RWPE1 (cell line): ENCODE measurements at regions not wholly inside any gene's neighbourhood (a gene's known extent, or its start where the extent isn't known, plus 50 kb on each side); places are given as distances from the start of the nearest gene placed in this dataset.
A peak's percentile ranks its signal among the peaks of the same experiment; 100 is the strongest.
"Not testable (repeated sequence)": the region's sequence is repeated elsewhere in the genome, so short reads cannot be mapped to it uniquely, and the experiment has no call there.

Source experiments
- CTCF ChIA-PET: fragments of 350-600 bp; sonication (Branson Sonifier 250); formaldehyde crosslinking; extraction: SDS; loops from one replicate; lab custom pipeline; 2021; lab: Yijun Ruan, JAX
- POLR2A ChIA-PET: fragments of 400-600 bp; formaldehyde crosslinking; extraction: SDS; loops from one replicate; lab custom pipeline; 2020; ENCODE audit warnings: antibody characterized with exemption; ENCODE audit not compliant: low non-redundant PET; lab: Yijun Ruan, JAX
- DNase-seq: peaks from one replicate; pipeline ENCODE4 v3.0.0; 2012; ENCODE audit warnings: low spot score
- H3K27ac ChIP-seq: fragments of 450-650 bp; 2 replicates; pipeline ENCODE4 v1.5.1; 2017
- TF ChIP-seq, protein P1 (sequence below): fragments of 450-650 bp; conservative IDR thresholded peaks from 2 replicates; pipeline ENCODE4 v1.5.1; 2017; ENCODE audit warnings: low read depth, mild to moderate bottlenecking

DNA sequence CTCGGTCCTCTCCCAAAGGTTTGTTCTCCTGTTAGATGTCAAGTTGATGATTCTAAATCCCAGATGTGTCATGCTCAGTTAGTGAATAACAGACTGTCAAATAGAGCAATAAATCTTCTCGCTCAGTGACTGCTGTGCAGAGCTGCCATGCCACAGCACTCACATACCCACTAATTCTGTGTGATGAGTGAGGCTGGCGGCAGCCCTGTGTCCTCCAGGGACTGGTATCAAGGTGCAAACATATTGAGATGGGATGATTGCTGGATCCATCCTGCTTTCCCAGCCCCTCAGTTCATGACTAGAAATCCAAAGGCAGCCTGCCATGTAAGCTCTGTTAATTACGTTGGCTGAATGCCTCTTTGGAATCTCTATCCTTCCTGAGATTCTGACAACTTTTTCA is 103.9 kb downstream of the OLIG3 start:
- no peak overlapping the region for H3K27ac ChIP-seq
- POLR2A ChIA-PET = no interaction called here
- TF ChIP-seq, protein P1, sequence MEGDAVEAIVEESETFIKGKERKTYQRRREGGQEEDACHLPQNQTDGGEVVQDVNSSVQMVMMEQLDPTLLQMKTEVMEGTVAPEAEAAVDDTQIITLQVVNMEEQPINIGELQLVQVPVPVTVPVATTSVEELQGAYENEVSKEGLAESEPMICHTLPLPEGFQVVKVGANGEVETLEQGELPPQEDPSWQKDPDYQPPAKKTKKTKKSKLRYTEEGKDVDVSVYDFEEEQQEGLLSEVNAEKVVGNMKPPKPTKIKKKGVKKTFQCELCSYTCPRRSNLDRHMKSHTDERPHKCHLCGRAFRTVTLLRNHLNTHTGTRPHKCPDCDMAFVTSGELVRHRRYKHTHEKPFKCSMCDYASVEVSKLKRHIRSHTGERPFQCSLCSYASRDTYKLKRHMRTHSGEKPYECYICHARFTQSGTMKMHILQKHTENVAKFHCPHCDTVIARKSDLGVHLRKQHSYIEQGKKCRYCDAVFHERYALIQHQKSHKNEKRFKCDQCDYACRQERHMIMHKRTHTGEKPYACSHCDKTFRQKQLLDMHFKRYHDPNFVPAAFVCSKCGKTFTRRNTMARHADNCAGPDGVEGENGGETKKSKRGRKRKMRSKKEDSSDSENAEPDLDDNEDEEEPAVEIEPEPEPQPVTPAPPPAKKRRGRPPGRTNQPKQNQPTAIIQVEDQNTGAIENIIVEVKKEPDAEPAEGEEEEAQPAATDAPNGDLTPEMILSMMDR = no peak
- no peak for DNase-seq
- CTCF ChIA-PET = no interaction called here

DNA sequence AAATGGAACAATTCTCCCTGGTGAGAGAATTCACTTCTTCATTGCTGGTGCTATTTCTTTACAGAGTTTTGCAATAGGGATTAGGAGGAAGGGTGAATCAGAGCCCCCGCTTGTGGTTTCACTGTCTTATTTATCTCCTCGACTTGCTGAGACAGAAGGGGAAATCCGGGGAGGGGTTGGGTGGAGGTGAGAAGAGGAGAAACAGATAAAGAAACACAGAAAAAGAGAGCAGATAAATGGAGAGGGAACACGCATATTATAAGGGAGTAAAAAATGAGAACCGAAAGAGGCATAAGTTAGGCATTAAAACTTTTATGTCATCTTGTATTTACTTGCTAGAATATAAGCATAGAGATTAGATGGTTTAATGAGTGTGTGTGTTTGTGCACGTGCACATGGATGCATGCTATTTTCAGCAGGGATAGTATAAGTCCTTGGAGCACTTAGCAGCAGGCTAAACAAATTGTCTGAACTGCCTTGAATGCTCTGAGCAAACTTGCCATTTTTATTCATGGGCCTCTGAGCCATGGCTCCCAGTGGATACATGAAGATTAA is 105.0 kb downstream of the OLIG3 start:
- ChIA-PET CTCF (interaction anchor here (0.5 kb wide), 1 partner anchor 9 kb away, joined by 3 read pairs; no protein-coding TSS in a partner anchor), POLR2A (no interaction called here)
- H3K27ac ChIP-seq = no peak overlapping the region
- DNase-seq = peak; percentile 17
- TF ChIP-seq, protein P1 = no peak

GRCh38 chr6:137387096-137387764 is 107.0 kb downstream of the OLIG3 start:
- POLR2A ChIA-PET = no interaction called here
- no peak overlapping the region for H3K27ac ChIP-seq
- CTCF ChIA-PET = no interaction called here
- DNase-seq = no peak
- TF ChIP-seq, protein P1 = no peak

DNA sequence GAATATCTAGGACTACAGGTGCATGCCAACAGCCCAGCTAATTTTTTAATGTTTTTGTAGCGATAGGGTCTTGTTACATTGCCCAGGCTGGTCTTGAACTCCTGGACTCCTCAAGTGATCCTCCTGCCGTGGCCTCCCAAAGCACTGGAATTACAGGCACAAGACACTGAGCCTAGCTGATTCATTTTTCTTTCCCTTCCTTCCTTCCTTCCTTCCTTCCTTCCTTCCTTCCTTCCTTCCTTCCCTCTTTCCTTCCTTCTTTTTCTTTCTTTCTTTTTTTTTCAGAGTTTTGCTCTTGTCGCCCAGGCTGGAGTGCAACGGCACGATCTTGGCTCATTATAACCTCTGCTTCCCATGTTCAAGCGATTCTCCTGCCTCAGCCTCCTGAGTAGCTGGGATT is 110.9 kb downstream of the OLIG3 start:
- DNase-seq, H3K27ac ChIP-seq, POLR2A ChIA-PET, CTCF ChIA-PET: not testable (repeated sequence)

DNA sequence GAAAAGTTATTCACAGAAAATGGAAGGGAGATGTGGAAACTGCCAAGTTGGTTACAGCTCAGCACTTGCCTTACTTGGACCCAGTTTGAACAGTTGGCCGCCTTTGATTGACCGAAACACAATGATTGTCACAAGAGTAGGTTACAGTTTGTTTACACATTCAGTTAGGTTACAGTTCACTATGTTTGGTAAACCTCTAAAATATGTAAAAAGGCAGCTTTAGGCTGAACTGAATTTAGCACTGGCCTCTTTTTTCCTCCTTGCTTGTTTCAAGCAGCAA is 116.2 kb downstream of the OLIG3 start:
- ChIA-PET CTCF (no interaction called here), POLR2A (no interaction called here)
- DNase-seq = no peak
- TF ChIP-seq, protein P1 = no peak
- H3K27ac ChIP-seq = no peak overlapping the region

- ChIA-PET CTCF (interaction anchor here (0.7 kb wide), 1 partner anchor 10 kb away, joined by 3 read pairs; no protein-coding TSS in a partner anchor), POLR2A (no interaction called here)
- no peak for DNase-seq
- no peak overlapping the region for H3K27ac ChIP-seq
- TF ChIP-seq, protein P1 = no peak
Observed at GRCh38 chr6:137373296-137373695, 120.9 kb downstream of the OLIG3 start.

DNA sequence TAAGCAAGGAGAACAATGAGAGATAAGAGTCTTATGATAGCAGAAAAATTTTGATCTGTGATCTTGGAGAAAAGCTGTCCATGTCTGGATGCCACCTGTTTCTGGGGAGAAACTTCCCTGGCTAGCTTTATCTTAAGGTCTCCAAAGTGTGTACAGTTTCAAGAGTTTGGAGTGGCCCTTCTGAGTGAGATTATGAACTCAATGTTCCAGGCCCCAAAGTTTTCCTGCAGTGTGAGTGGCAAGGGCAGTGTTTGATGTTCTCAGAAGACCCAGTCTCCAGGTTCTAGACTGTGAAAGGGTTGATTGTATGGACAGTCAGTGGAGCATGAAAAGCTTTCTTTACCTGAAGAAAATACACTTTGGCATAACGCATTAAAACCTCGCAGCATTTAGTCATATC is 121.7 kb downstream of the OLIG3 start:
- DNase-seq = no peak
- TF ChIP-seq, protein P1 = no peak
- H3K27ac ChIP-seq = no peak overlapping the region
- POLR2A ChIA-PET = no interaction called here
- CTCF ChIA-PET = no interaction called here
